SH-SY5Y (cell line): ENCODE measurements at regions not wholly inside any gene's neighbourhood (a gene's known extent, or its start where the extent isn't known, plus 50 kb on each side); places are given as distances from the start of the nearest gene placed in this dataset.

Experiments used
- GATA2 ChIP-seq: IDR thresholded peaks from 2 replicates; pipeline ENCODE4 v1.6.1; 2011; ENCODE audit warnings: mild to moderate bottlenecking, low read depth, low read length
- GATA3 ChIP-seq: IDR thresholded peaks from 2 replicates; pipeline ENCODE4 v1.6.1; 2011; ENCODE audit warnings: low read depth, mild to moderate bottlenecking, low read length, moderate library complexity

DNA sequence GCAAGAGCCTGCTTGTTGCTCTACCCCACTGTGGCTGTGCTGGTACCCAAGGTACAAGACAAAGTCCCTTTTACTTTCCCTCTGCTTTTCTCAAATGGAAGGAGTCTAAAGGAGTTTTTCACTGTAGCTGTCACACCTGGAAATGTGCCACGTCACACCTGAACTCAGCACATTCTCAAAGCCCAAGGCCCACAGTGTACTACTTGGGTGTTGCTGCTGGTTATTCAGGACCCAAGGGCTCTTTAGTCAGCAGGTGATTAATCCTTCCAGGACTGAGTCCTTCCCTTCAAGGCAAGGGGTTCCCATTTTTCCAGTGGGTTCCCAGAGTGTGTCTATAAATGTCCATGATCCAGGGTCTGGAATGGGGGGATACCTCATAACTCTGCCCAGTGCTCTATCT lies 63.2 kb upstream of the STK39 start:
- TF ChIP-seq GATA2 = no peak
- TF ChIP-seq GATA3 = no peak
